SK-N-SH (cell line): ENCODE measurements at regions not wholly inside any gene's neighbourhood (a gene's known extent, or its start where the extent isn't known, plus 50 kb on each side); places are given as distances from the start of the nearest gene placed in this dataset.

Experiments
- CTCF ChIA-PET: fragments of 300-600, 350-600 bp; formaldehyde crosslinking; extraction: SDS; loops from one replicate; lab custom pipeline; 2021; lab: Yijun Ruan, JAX
- POLR2A ChIA-PET: fragments of 350-600 bp; sonication (Branson Sonifier 250); formaldehyde crosslinking; extraction: SDS; loops from one replicate; lab custom pipeline; 2020; ENCODE audit warnings: antibody characterized with exemption, inconsistent platforms; lab: Yijun Ruan, JAX
- DNase-seq: peaks from one replicate; pipeline ENCODE4 v3.0.0; 2012
- H2AFZ ChIP-seq: fragments of 200-600 bp; sonication (generic); 2 replicates; pipeline ENCODE4 v1.8.1; 2016; ENCODE audit warnings: antibody characterized with exemption, mild to moderate bottlenecking, low read depth
- H3F3A ChIP-seq: fragments of 200-600 bp; sonication (generic); replicated peaks from 2 replicates; pipeline ENCODE3; 2016; ENCODE audit warnings: antibody characterized with exemption, mild to moderate bottlenecking; ENCODE audit not compliant: insufficient read depth
- H3K27ac ChIP-seq, 2 experiments: fragments of 200-500 bp in 1 of 2; fragments of 200-600 bp in 1 of 2; sonication (Bioruptor generic) in 1 of 2; sonication (generic), shearing (Covaris generic) in 1 of 2; 2 replicates each; pipeline versions ENCODE4 v1.5.1 to v1.6.1; 2014 to 2016; ENCODE audit warnings: low read depth in 2 of 2, inconsistent platforms in 1 of 2, low read length in 1 of 2, mild to moderate bottlenecking in 1 of 2, mixed read lengths in 1 of 2
- H3K27me3 ChIP-seq: fragments of 200-600 bp; sonication (generic), shearing (Covaris generic); 2 replicates; pipeline ENCODE4 v1.6.1; 2016; ENCODE audit warnings: mixed run types; ENCODE audit not compliant: insufficient read depth
- H3K36me3 ChIP-seq, 2 experiments: fragments of 200-500 bp in 1 of 2; fragments of 200-600 bp in 1 of 2; sonication (Bioruptor generic) in 1 of 2; sonication (generic) in 1 of 2; replicated peaks in 1 of 2; 2 replicates each; pipeline versions ENCODE3 to v1.5.1; 2014 to 2016; ENCODE audit warnings: low read length in 1 of 2, mild to moderate bottlenecking in 1 of 2; ENCODE audit not compliant: insufficient read depth in 2 of 2, control insufficient read depth in 1 of 2
- H3K4me1 ChIP-seq, 2 experiments: fragments of 200-500 bp in 1 of 2; fragments of 200-600 bp in 1 of 2; sonication (Bioruptor generic) in 1 of 2; sonication (generic), shearing (Covaris generic) in 1 of 2; 2 replicates each; pipeline versions ENCODE4 v1.5.1 to v1.6.1; 2014 to 2016; ENCODE audit warnings: low read depth in 1 of 2, low read length in 1 of 2, mixed run types in 1 of 2; ENCODE audit not compliant: insufficient read depth in 2 of 2, control insufficient read depth in 1 of 2
- H3K4me2 ChIP-seq: fragments of 200-600 bp; sonication (generic), shearing (Covaris generic); 2 replicates; pipeline ENCODE4 v1.6.1; 2017; ENCODE audit warnings: mixed run types
- H3K4me3 ChIP-seq, 2 experiments: fragments of 200-500 bp in 1 of 2; fragments of 200-600 bp in 1 of 2; sonication (Bioruptor generic) in 1 of 2; sonication (generic), shearing (Covaris generic) in 1 of 2; 2 replicates each; pipeline versions ENCODE4 v1.5.1 to v1.8.1; 2014 to 2016; ENCODE audit warnings: low read depth in 2 of 2, inconsistent platforms in 1 of 2, low read length in 1 of 2, mild to moderate bottlenecking in 1 of 2, mixed read lengths in 1 of 2, moderate library complexity in 1 of 2
- H3K79me2 ChIP-seq: fragments of 200-600 bp; sonication (generic); 2 replicates; pipeline ENCODE4 v1.8.1; 2017; ENCODE audit warnings: mild to moderate bottlenecking; ENCODE audit not compliant: insufficient read depth
- H3K9ac ChIP-seq: fragments of 200-600 bp; sonication (generic); 2 replicates; pipeline ENCODE4 v1.6.1; 2017; ENCODE audit warnings: mixed run types
- H3K9me2 ChIP-seq: fragments of 200-600 bp; sonication (generic); 2 replicates; pipeline ENCODE4 v1.6.1; 2017; ENCODE audit warnings: mixed run types
- H3K9me3 ChIP-seq: fragments of 200-600 bp; sonication (generic); 2 replicates; pipeline ENCODE4 v1.6.1; 2017; ENCODE audit warnings: mixed run types, mild to moderate bottlenecking, moderate library complexity
- H4K20me1 ChIP-seq: fragments of 200-600 bp; sonication (generic); 2 replicates; pipeline ENCODE4 v1.6.1; 2017; ENCODE audit warnings: mild to moderate bottlenecking, mixed run types; ENCODE audit not compliant: insufficient read depth
- CHD2 ChIP-seq: fragments of 150-350 bp; IDR thresholded peaks from 2 replicates; pipeline ENCODE4 v1.6.1; 2018; ENCODE audit warnings: low read length; ENCODE audit not compliant: partially characterized antibody
- ELF1 ChIP-seq: IDR thresholded peaks from 2 replicates; pipeline ENCODE4 v1.4.0; 2012
- FOSL2 ChIP-seq: IDR thresholded peaks from 2 replicates; pipeline ENCODE4 v1.4.0; 2012; ENCODE audit warnings: low read depth, mild to moderate bottlenecking, moderate library complexity, borderline replicate concordance
- FOXM1 ChIP-seq: IDR thresholded peaks from 2 replicates; pipeline ENCODE4 v1.4.0; 2012; ENCODE audit warnings: low read depth, mild to moderate bottlenecking
- GABPA ChIP-seq: IDR thresholded peaks from 2 replicates; pipeline ENCODE4 v1.4.0; 2012; ENCODE audit warnings: low read depth, mild to moderate bottlenecking
- RAD21 ChIP-seq: IDR thresholded peaks from 2 replicates; pipeline ENCODE4 v1.6.1; 2012; ENCODE audit warnings: mild to moderate bottlenecking, low read length
- RFX5 ChIP-seq: IDR thresholded peaks from 2 replicates; pipeline ENCODE4 v1.6.1; 2012; ENCODE audit warnings: mild to moderate bottlenecking, improper control_type of control experiment, low read length
- SIN3A ChIP-seq: IDR thresholded peaks from 2 replicates; pipeline ENCODE4 v1.6.1; 2012; ENCODE audit warnings: low read depth, mild to moderate bottlenecking, low read length, moderate library complexity, borderline replicate concordance
- WGBS: methylation state at CpG from one replicate; pipeline ENCODE4 v1.1.6; 2017; ENCODE audit warnings: low lambda C conversion rate; 5-methylcytosine and 5-hydroxymethylcytosine counted together
- TF ChIP-seq, protein P1 (sequence below): IDR thresholded peaks from 2 replicates; pipeline ENCODE4; 2012
- TF ChIP-seq, protein P2 (sequence below): fragments of 200-600 bp; sonication (generic); IDR thresholded peaks from 2 replicates; pipeline ENCODE4 v1.6.1; 2017; ENCODE audit warnings: antibody characterized with exemption, mild to moderate bottlenecking, moderate library complexity
- TF ChIP-seq, protein P3 (sequence below): IDR thresholded peaks from 2 replicates; pipeline ENCODE4 v1.4.0; 2012; ENCODE audit warnings: low read depth, borderline replicate concordance
- TF ChIP-seq, protein P4 (sequence below): IDR thresholded peaks from 2 replicates; pipeline ENCODE4 v1.4.0; 2012; ENCODE audit warnings: low read depth

DNA sequence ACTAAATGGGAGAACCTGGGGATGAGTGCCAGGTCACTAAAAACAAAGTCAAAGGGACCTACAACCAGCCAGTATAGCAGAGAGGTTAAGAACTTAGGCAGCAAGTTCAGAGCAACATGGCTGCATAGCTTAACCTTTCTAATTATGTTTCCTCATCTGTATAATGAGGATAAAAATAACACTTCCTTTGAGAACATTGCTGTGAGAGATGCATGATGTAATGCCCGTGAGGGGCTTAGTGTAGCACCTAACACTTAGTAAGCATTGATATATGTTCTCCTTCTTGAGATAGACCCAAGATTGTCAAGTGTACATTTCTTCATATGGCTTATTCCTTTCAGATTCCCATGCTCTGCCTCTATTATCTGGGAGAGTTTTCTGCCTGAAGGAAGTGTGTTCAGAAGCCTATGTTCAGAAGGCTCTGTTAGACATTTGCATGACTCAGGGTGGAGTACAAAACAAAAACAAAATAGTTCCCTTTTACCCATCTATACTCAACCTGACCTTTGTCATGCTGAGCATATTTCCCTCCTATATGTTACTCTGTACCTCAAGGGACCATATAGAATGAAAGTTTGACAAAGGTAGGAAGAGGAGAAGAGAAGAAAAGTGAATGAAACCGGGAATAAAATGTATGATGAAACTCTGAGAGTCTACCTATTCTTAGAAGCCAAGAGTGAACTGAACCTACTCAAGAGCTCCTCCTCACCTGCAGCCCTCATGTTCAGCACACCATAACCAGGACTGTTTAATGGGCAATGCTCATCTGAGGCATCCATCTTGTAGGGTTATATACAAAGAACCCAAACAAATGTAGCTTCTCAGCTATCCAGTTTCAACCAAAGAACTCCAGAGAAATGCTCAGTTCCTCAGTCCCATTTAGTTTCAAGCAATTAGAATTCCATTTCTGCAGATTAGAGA is 70.7 kb upstream of the KCNMB2 start:
- Histone ChIP-seq H3K9ac (no peak overlapping the region), H3K9me2 (no peaks in the 10 kb centered on the region), H3K27me3 (no peaks in the 10 kb centered on the region), H3K36me3 (no peaks in the 10 kb centered on the region), H3F3A (no peaks in the 10 kb centered on the region), H3K27ac (no peak overlapping the region), H3K9me3 (no peaks in the 10 kb centered on the region), H3K4me3 (no peak overlapping the region), H3K4me1 (no peaks in the 10 kb centered on the region), H3K4me2 (no peak overlapping the region), H3K79me2 (no peaks in the 10 kb centered on the region), H4K20me1 (no peaks in the 10 kb centered on the region), H2AFZ (no peak overlapping the region)
- WGBS: 14% methylated on average over 2 of the region's 2 CpGs
- DNase-seq: no peak
- ChIA-PET CTCF (interaction anchor here (1.0 to 1.7 kb wide), 2 partner anchors 14 to 29 kb away, joined by 3 to 4 read pairs; no protein-coding TSS in a partner anchor), POLR2A (no interaction called here)
- TF ChIP-seq GABPA (no peak), FOXM1 (no peak), ELF1 (no peak), RFX5 (no peak), CHD2 (no peak), SIN3A (no peak), FOSL2 (no peak), RAD21 (no peak)
- TF ChIP-seq, protein P1, sequence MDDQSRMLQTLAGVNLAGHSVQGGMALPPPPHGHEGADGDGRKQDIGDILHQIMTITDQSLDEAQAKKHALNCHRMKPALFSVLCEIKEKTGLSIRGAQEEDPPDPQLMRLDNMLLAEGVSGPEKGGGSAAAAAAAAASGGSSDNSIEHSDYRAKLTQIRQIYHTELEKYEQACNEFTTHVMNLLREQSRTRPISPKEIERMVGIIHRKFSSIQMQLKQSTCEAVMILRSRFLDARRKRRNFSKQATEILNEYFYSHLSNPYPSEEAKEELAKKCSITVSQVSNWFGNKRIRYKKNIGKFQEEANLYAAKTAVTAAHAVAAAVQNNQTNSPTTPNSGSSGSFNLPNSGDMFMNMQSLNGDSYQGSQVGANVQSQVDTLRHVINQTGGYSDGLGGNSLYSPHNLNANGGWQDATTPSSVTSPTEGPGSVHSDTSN: no peak
- TF ChIP-seq, protein P2, sequence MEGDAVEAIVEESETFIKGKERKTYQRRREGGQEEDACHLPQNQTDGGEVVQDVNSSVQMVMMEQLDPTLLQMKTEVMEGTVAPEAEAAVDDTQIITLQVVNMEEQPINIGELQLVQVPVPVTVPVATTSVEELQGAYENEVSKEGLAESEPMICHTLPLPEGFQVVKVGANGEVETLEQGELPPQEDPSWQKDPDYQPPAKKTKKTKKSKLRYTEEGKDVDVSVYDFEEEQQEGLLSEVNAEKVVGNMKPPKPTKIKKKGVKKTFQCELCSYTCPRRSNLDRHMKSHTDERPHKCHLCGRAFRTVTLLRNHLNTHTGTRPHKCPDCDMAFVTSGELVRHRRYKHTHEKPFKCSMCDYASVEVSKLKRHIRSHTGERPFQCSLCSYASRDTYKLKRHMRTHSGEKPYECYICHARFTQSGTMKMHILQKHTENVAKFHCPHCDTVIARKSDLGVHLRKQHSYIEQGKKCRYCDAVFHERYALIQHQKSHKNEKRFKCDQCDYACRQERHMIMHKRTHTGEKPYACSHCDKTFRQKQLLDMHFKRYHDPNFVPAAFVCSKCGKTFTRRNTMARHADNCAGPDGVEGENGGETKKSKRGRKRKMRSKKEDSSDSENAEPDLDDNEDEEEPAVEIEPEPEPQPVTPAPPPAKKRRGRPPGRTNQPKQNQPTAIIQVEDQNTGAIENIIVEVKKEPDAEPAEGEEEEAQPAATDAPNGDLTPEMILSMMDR: no peak

DNA sequence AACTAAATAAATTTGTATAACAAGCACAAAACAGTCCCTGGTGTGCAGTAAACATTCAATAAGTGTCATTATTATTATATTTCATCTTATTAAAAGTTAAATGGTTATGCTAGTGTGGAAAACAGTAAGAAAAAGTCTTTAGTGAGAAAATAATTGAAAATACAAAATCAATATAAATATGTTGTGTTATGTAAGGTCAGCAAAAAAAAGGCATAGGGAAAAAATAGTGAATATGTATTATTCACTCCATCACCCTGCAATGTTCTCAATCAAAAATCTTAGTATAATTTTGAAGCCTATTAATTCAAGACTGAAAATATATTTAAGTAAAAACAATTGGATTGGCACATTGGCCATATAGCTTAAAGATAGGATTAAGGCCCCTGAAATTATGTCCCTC is 63.3 kb upstream of the KCNMB2 start:
- H3K9me3 ChIP-seq: no peaks in the 10 kb centered on the region
- H2AFZ ChIP-seq: no peak overlapping the region
- no peak overlapping the region for H3K27ac ChIP-seq
- no peak overlapping the region for H3K9ac ChIP-seq
- H3K27me3 ChIP-seq: no peaks in the 10 kb centered on the region
- H4K20me1 ChIP-seq: no peaks in the 10 kb centered on the region
- CTCF ChIA-PET: no interaction called here
- POLR2A ChIA-PET: no interaction called here
- DNase-seq: no peak
- no peak overlapping the region for H3K4me2 ChIP-seq
- TF ChIP-seq, protein P3, sequence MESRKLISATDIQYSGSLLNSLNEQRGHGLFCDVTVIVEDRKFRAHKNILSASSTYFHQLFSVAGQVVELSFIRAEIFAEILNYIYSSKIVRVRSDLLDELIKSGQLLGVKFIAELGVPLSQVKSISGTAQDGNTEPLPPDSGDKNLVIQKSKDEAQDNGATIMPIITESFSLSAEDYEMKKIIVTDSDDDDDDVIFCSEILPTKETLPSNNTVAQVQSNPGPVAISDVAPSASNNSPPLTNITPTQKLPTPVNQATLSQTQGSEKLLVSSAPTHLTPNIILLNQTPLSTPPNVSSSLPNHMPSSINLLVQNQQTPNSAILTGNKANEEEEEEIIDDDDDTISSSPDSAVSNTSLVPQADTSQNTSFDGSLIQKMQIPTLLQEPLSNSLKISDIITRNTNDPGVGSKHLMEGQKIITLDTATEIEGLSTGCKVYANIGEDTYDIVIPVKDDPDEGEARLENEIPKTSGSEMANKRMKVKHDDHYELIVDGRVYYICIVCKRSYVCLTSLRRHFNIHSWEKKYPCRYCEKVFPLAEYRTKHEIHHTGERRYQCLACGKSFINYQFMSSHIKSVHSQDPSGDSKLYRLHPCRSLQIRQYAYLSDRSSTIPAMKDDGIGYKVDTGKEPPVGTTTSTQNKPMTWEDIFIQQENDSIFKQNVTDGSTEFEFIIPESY: no peak
- TF ChIP-seq, protein P4, sequence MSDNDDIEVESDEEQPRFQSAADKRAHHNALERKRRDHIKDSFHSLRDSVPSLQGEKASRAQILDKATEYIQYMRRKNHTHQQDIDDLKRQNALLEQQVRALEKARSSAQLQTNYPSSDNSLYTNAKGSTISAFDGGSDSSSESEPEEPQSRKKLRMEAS: no peak
- TF ChIP-seq ELF1: no peak
- TF ChIP-seq, protein P2: no peak
- no peaks in the 10 kb centered on the region for H3K4me1 ChIP-seq
- H3K36me3 ChIP-seq: no peaks in the 10 kb centered on the region
- no peak overlapping the region for H3K4me3 ChIP-seq
- no peaks in the 10 kb centered on the region for H3F3A ChIP-seq
- no peaks in the 10 kb centered on the region for H3K9me2 ChIP-seq
- H3K79me2 ChIP-seq: no peaks in the 10 kb centered on the region
